GM12892 (cell line): ENCODE measurements at regions not wholly inside any gene's neighbourhood (a gene's known extent, or its start where the extent isn't known, plus 50 kb on each side); places are given as distances from the start of the nearest gene placed in this dataset.

Source experiments
- POLR2AphosphoS5 ChIP-seq: IDR thresholded peaks from 2 replicates; pipeline ENCODE4 v1.6.1; 2011; ENCODE audit warnings: low read depth, low read length, control low read depth
- TAF1 ChIP-seq: IDR thresholded peaks from 2 replicates; pipeline ENCODE4 v1.6.1; 2011; ENCODE audit warnings: low read depth, mild to moderate bottlenecking, control low read depth, low read length, borderline replicate concordance

- TF ChIP-seq TAF1 (no peak), POLR2AphosphoS5 (no peak)
Measured at GRCh38 chr7:46245586-46246111, 324.6 kb upstream of the IGFBP3 start.
